Nephron progenitor cell (in vitro differentiated cells): ENCODE measurements at regions not wholly inside any gene's neighbourhood (a gene's known extent, or its start where the extent isn't known, plus 50 kb on each side); places are given as distances from the start of the nearest gene placed in this dataset.

Experiments
- DNase-seq: peaks from one replicate; pipeline ENCODE4 v3.0.0; 2021
- H3K27ac Mint-ChIP-seq: 2 replicates; pipeline ENCODE4 v1.8.0; 2021; ENCODE audit warnings: mild to moderate bottlenecking, moderate library complexity, mixed read lengths
- H3K27me3 Mint-ChIP-seq: 2 replicates; pipeline ENCODE4 v1.8.0; 2021; ENCODE audit warnings: mild to moderate bottlenecking, low read depth, mixed read lengths; ENCODE audit not compliant: poor library complexity
- H3K36me3 Mint-ChIP-seq: 2 replicates; pipeline ENCODE4 v1.8.0; 2021; ENCODE audit warnings: low read depth, mixed read lengths
- H3K4me1 Mint-ChIP-seq: 2 replicates; pipeline ENCODE4 v1.8.0; 2021; ENCODE audit warnings: mixed read lengths
- H3K4me3 Mint-ChIP-seq: 2 replicates; pipeline ENCODE4 v1.8.0; 2021; ENCODE audit warnings: mild to moderate bottlenecking, moderate library complexity, mixed read lengths
- H3K9me3 Mint-ChIP-seq: 2 replicates; pipeline ENCODE4 v1.8.0; 2021; ENCODE audit warnings: mild to moderate bottlenecking, moderate library complexity, mixed read lengths
- CTCF ChIP-seq: fragments of 200-600 bp; sonication (generic); IDR thresholded peaks from 2 replicates; pipeline ENCODE4 v1.5.0; 2021; ENCODE audit warnings: antibody characterized with exemption

- Mint-ChIP-seq H3K9me3 (peaks cover 11% of the 10 kb centered on the region), H3K27ac (no peak overlapping the region), H3K36me3 (peaks cover 4% of the 10 kb centered on the region), H3K27me3 (no peaks in the 10 kb centered on the region), H3K4me3 (no peak overlapping the region), H3K4me1 (no peaks in the 10 kb centered on the region)
- no peak for TF ChIP-seq CTCF
- no peak for DNase-seq
Observed at GRCh38 chr11:33640730-33641371, 59.8 kb downstream of the C11orf91 start.

- H3K9me3 Mint-ChIP-seq = peaks cover 11% of the 10 kb centered on the region
- peaks cover 4% of the 10 kb centered on the region for H3K36me3 Mint-ChIP-seq
- H3K27ac Mint-ChIP-seq = no peak overlapping the region
- no peak for DNase-seq
- H3K4me3 Mint-ChIP-seq = no peak overlapping the region
- TF ChIP-seq CTCF = no peak
- no peaks in the 10 kb centered on the region for H3K4me1 Mint-ChIP-seq
- no peaks in the 10 kb centered on the region for H3K27me3 Mint-ChIP-seq
Observed at GRCh38 chr11:33638608-33639007, 62.0 kb downstream of the C11orf91 start.

- DNase-seq = no peak
- no peak overlapping the region for H3K27ac Mint-ChIP-seq
- H3K4me1 Mint-ChIP-seq = no peaks in the 10 kb centered on the region
Observed at GRCh38 chr11:33636104-33636503, 64.5 kb downstream of the C11orf91 start.

GRCh38 chr11:33635161-33635560 is 65.5 kb downstream of the C11orf91 start:
- Mint-ChIP-seq H3K27ac (no peak overlapping the region), H3K27me3 (peaks cover 3% of the 10 kb centered on the region), H3K4me3 (no peak overlapping the region), H3K4me1 (no peaks in the 10 kb centered on the region), H3K9me3 (peaks cover 30% of the 10 kb centered on the region), H3K36me3 (peaks cover 23% of the 10 kb centered on the region)
- DNase-seq = no peak
- no peak for TF ChIP-seq CTCF

More at GRCh38 chr11:33636104-33636503, 64.5 kb downstream of the C11orf91 start:
- Mint-ChIP-seq H3K36me3 (peaks cover 15% of the 10 kb centered on the region), H3K9me3 (peaks cover 22% of the 10 kb centered on the region), H3K27me3 (peaks cover 2% of the 10 kb centered on the region), H3K4me3 (no peak overlapping the region)
- no peak for TF ChIP-seq CTCF

GRCh38 chr11:33634291-33634834 is 66.3 kb downstream of the C11orf91 start:
- no peak for DNase-seq
- peaks cover 30% of the 10 kb centered on the region for H3K9me3 Mint-ChIP-seq
- no peak overlapping the region for H3K4me3 Mint-ChIP-seq
- TF ChIP-seq CTCF = no peak
- no peak overlapping the region for H3K27ac Mint-ChIP-seq
- peaks cover 23% of the 10 kb centered on the region for H3K36me3 Mint-ChIP-seq
- peaks cover 3% of the 10 kb centered on the region for H3K27me3 Mint-ChIP-seq
- no peaks in the 10 kb centered on the region for H3K4me1 Mint-ChIP-seq
